GM23338 (cell line): ENCODE measurements at regions not wholly inside any gene's neighbourhood (a gene's known extent, or its start where the extent isn't known, plus 50 kb on each side); places are given as distances from the start of the nearest gene placed in this dataset.

Experiments used
- ATAC-seq: fragments of 200-7000 bp; cut with Tn5 transposase; 3 replicates; pipeline ENCODE4 v1.9.1; 2020
- DNase-seq: peaks from one replicate; pipeline ENCODE4 v3.0.0-alpha.2; 2015; ENCODE audit warnings: low spot score
- H2AFZ ChIP-seq: fragments of 200-600 bp; sonication (generic); 2 replicates; pipeline ENCODE4 v1.8.0; 2016; ENCODE audit warnings: antibody characterized with exemption, mild to moderate bottlenecking, moderate library complexity
- H3F3A ChIP-seq: fragments of 200-600 bp; sonication (generic); replicated peaks from 2 replicates; pipeline ENCODE4 v1.8.0; 2017; ENCODE audit warnings: antibody characterized with exemption, mixed run types, low read depth
- H3K27ac ChIP-seq: fragments of 200-600 bp; sonication (generic); 2 replicates; pipeline ENCODE4 v1.6.1; 2016; ENCODE audit warnings: low read depth
- H3K27me3 ChIP-seq: fragments of 200-600 bp; sonication (generic); 2 replicates; pipeline ENCODE4 v1.8.0; 2016; ENCODE audit warnings: mild to moderate bottlenecking, mixed run types, moderate library complexity; ENCODE audit not compliant: insufficient read depth
- H3K36me3 ChIP-seq: fragments of 200-600 bp; sonication (generic); 2 replicates; pipeline ENCODE4 v1.8.0; 2016; ENCODE audit warnings: mild to moderate bottlenecking; ENCODE audit not compliant: insufficient read depth
- H3K4me1 ChIP-seq: fragments of 200-600 bp; sonication (generic); 2 replicates; pipeline ENCODE4 v1.8.0; 2016; ENCODE audit warnings: mild to moderate bottlenecking, moderate library complexity; ENCODE audit not compliant: insufficient read depth
- H3K4me2 ChIP-seq: fragments of 200-600 bp; sonication (generic); 2 replicates; pipeline ENCODE4 v1.7.1; 2017; ENCODE audit warnings: mixed run types
- H3K4me3 ChIP-seq: fragments of 200-600 bp; sonication (generic); 2 replicates; pipeline ENCODE4 v1.6.1; 2016; ENCODE audit warnings: mixed run types
- H3K79me2 ChIP-seq: fragments of 200-600 bp; sonication (generic); replicated peaks from 2 replicates; pipeline ENCODE4 v1.8.0; 2017; ENCODE audit warnings: mild to moderate bottlenecking; ENCODE audit not compliant: insufficient read depth
- H3K9me2 ChIP-seq: fragments of 200-600 bp; sonication (generic); 2 replicates; pipeline ENCODE4 v1.8.0; 2017; ENCODE audit not compliant: insufficient read depth
- H4K20me1 ChIP-seq: fragments of 200-600 bp; sonication (generic); replicated peaks from 2 replicates; pipeline ENCODE4 v1.8.0; 2017; ENCODE audit warnings: mild to moderate bottlenecking; ENCODE audit not compliant: insufficient read depth
- H3K27ac Mint-ChIP-seq: 2 replicates; pipeline ENCODE4 v1.8.0; 2020; ENCODE audit warnings: inconsistent platforms, mild to moderate bottlenecking, moderate library complexity, mixed read lengths
- H3K27me3 Mint-ChIP-seq: 3 replicates; pipeline ENCODE4 v1.8.0; 2022; ENCODE audit warnings: low read depth, mild to moderate bottlenecking, moderate library complexity, mixed read lengths, inconsistent platforms; ENCODE audit not compliant: insufficient read depth, poor library complexity
- H3K36me3 Mint-ChIP-seq: 3 replicates; pipeline ENCODE4 v1.8.0; 2021; ENCODE audit warnings: low read depth, mild to moderate bottlenecking, inconsistent platforms, moderate library complexity, mixed read lengths
- H3K4me1 Mint-ChIP-seq: 3 replicates; pipeline ENCODE4 v1.8.0; 2020; ENCODE audit warnings: mild to moderate bottlenecking, inconsistent platforms, mixed read lengths
- H3K4me3 Mint-ChIP-seq: 3 replicates; pipeline ENCODE4 v1.8.0; 2021; ENCODE audit warnings: moderate library complexity, mild to moderate bottlenecking, inconsistent platforms, mixed read lengths
- H3K9me3 Mint-ChIP-seq: 3 replicates; pipeline ENCODE4 v1.8.0; 2020; ENCODE audit warnings: moderate library complexity, mild to moderate bottlenecking, inconsistent platforms, mixed read lengths
- CREB1 ChIP-seq: fragments of 250-450 bp; sonication (Bioruptor Pico); IDR thresholded peaks from 2 replicates; pipeline ENCODE4 v1.5.0; 2020; ENCODE audit warnings: low read depth, mild to moderate bottlenecking, moderate library complexity
- EZH2phosphoT487 ChIP-seq: fragments of 200-600 bp; sonication (generic); IDR thresholded peaks from one replicate; pipeline ENCODE4 v1.8.1; 2018; ENCODE audit warnings: antibody characterized with exemption; ENCODE audit not compliant: unreplicated experiment
- STAT1 ChIP-seq: IDR thresholded peaks from one replicate; pipeline ENCODE4 v1.6.1; 2016; ENCODE audit warnings: antibody characterized with exemption; ENCODE audit not compliant: unreplicated experiment
- ZNF114 ChIP-seq: fragments of 250-450 bp; sonication (Bioruptor Pico); IDR thresholded peaks from 2 replicates; pipeline ENCODE4 v1.5.0; 2020; ENCODE audit warnings: mild to moderate bottlenecking, moderate library complexity
- TF ChIP-seq, protein P1 (sequence below): fragments of 250-450 bp; sonication (Bioruptor Pico); IDR thresholded peaks from 2 replicates; pipeline ENCODE4 v1.5.0; 2020; ENCODE audit warnings: mild to moderate bottlenecking, moderate library complexity
- TF ChIP-seq, protein P2 (sequence below): IDR thresholded peaks from one replicate; pipeline ENCODE4 v1.6.1; 2018; ENCODE audit warnings: antibody characterized with exemption; ENCODE audit not compliant: unreplicated experiment

GRCh38 chr9:107103621-107104020, 179.5 kb upstream of the RAD23B start (continued):
- TF ChIP-seq, protein P1, sequence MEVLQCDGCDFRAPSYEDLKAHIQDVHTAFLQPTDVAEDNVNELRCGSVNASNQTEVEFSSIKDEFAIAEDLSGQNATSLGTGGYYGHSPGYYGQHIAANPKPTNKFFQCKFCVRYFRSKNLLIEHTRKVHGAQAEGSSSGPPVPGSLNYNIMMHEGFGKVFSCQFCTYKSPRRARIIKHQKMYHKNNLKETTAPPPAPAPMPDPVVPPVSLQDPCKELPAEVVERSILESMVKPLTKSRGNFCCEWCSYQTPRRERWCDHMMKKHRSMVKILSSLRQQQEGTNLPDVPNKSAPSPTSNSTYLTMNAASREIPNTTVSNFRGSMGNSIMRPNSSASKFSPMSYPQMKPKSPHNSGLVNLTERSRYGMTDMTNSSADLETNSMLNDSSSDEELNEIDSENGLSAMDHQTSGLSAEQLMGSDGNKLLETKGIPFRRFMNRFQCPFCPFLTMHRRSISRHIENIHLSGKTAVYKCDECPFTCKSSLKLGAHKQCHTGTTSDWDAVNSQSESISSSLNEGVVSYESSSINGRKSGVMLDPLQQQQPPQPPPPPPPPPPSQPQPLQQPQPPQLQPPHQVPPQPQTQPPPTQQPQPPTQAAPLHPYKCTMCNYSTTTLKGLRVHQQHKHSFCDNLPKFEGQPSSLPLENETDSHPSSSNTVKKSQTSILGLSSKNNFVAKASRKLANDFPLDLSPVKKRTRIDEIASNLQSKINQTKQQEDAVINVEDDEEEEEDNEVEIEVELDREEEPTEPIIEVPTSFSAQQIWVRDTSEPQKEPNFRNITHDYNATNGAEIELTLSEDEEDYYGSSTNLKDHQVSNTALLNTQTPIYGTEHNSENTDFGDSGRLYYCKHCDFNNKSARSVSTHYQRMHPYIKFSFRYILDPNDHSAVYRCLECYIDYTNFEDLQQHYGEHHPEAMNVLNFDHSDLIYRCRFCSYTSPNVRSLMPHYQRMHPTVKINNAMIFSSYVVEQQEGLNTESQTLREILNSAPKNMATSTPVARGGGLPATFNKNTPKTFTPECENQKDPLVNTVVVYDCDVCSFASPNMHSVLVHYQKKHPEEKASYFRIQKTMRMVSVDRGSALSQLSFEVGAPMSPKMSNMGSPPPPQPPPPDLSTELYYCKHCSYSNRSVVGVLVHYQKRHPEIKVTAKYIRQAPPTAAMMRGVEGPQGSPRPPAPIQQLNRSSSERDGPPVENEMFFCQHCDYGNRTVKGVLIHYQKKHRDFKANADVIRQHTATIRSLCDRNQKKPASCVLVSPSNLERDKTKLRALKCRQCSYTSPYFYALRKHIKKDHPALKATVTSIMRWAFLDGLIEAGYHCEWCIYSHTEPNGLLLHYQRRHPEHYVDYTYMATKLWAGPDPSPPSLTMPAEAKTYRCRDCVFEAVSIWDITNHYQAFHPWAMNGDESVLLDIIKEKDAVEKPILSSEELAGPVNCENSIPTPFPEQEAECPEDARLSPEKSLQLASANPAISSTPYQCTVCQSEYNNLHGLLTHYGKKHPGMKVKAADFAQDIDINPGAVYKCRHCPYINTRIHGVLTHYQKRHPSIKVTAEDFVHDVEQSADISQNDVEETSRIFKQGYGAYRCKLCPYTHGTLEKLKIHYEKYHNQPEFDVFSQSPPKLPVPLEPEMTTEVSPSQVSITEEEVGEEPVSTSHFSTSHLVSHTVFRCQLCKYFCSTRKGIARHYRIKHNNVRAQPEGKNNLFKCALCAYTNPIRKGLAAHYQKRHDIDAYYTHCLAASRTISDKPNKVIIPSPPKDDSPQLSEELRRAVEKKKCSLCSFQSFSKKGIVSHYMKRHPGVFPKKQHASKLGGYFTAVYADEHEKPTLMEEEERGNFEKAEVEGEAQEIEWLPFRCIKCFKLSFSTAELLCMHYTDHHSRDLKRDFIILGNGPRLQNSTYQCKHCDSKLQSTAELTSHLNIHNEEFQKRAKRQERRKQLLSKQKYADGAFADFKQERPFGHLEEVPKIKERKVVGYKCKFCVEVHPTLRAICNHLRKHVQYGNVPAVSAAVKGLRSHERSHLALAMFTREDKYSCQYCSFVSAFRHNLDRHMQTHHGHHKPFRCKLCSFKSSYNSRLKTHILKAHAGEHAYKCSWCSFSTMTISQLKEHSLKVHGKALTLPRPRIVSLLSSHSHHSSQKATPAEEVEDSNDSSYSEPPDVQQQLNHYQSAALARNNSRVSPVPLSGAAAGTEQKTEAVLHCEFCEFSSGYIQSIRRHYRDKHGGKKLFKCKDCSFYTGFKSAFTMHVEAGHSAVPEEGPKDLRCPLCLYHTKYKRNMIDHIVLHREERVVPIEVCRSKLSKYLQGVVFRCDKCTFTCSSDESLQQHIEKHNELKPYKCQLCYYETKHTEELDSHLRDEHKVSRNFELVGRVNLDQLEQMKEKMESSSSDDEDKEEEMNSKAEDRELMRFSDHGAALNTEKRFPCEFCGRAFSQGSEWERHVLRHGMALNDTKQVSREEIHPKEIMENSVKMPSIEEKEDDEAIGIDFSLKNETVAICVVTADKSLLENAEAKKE (CRISPR knock-in tag), result no peak
- no peak for TF ChIP-seq CREB1 (CRISPR knock-in tag)
- no peak for TF ChIP-seq EZH2phosphoT487
- TF ChIP-seq, protein P2, sequence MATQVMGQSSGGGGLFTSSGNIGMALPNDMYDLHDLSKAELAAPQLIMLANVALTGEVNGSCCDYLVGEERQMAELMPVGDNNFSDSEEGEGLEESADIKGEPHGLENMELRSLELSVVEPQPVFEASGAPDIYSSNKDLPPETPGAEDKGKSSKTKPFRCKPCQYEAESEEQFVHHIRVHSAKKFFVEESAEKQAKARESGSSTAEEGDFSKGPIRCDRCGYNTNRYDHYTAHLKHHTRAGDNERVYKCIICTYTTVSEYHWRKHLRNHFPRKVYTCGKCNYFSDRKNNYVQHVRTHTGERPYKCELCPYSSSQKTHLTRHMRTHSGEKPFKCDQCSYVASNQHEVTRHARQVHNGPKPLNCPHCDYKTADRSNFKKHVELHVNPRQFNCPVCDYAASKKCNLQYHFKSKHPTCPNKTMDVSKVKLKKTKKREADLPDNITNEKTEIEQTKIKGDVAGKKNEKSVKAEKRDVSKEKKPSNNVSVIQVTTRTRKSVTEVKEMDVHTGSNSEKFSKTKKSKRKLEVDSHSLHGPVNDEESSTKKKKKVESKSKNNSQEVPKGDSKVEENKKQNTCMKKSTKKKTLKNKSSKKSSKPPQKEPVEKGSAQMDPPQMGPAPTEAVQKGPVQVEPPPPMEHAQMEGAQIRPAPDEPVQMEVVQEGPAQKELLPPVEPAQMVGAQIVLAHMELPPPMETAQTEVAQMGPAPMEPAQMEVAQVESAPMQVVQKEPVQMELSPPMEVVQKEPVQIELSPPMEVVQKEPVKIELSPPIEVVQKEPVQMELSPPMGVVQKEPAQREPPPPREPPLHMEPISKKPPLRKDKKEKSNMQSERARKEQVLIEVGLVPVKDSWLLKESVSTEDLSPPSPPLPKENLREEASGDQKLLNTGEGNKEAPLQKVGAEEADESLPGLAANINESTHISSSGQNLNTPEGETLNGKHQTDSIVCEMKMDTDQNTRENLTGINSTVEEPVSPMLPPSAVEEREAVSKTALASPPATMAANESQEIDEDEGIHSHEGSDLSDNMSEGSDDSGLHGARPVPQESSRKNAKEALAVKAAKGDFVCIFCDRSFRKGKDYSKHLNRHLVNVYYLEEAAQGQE, result no peak
- no peak for TF ChIP-seq STAT1

DNA sequence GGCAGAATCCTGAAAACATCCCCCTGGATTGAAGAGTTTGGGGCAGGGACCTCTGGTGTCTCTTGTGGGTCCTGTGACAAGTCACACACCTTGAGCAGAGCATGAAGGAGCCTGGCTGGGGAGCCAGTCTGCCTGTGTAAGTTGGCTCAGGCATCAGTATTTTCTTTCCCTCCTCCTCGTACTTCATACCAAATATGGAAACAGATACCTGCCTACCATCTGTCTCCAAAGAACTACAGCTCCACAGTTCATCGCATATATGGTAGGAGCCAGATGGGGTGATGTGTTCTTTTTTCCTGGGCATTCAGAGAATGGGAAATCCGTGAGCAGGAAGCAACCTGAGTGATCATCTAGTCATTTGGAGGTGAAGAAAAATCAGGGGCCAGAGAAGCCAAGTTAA, 177.3 kb upstream of the RAD23B start:
- Histone ChIP-seq H3K79me2 (no peaks in the 10 kb centered on the region), H4K20me1 (no peaks in the 10 kb centered on the region), H3K27me3 (no peaks in the 10 kb centered on the region), H3K4me2 (no peak overlapping the region), H3K9me2 (peaks cover 5% of the 10 kb centered on the region; the same call in 1 of the 2 replicates), H3K27ac (no peak overlapping the region), H3F3A (no peaks in the 10 kb centered on the region), H2AFZ (no peak overlapping the region; the same call in 1 of the 2 replicates), H3K36me3 (no peaks in the 10 kb centered on the region), H3K4me1 (no peaks in the 10 kb centered on the region), H3K4me3 (no peak overlapping the region)
- H3K4me1 Mint-ChIP-seq, result no peaks in the 10 kb centered on the region
- no peaks in the 10 kb centered on the region for H3K36me3 Mint-ChIP-seq
- no peak for ATAC-seq
- no peaks in the 10 kb centered on the region for H3K27me3 Mint-ChIP-seq
- no peak for DNase-seq
- H3K27ac Mint-ChIP-seq, result no peak overlapping the region
- no peak overlapping the region for H3K4me3 Mint-ChIP-seq
- no peaks in the 10 kb centered on the region for H3K9me3 Mint-ChIP-seq
- TF ChIP-seq ZNF114 (CRISPR knock-in tag) (no peak), EZH2phosphoT487 (no peak), CREB1 (CRISPR knock-in tag) (no peak)
- TF ChIP-seq, protein P1 (CRISPR knock-in tag), result no peak
